HepG2 (cell line): ENCODE measurements at regions not wholly inside any gene's neighbourhood (a gene's known extent, or its start where the extent isn't known, plus 50 kb on each side); places are given as distances from the start of the nearest gene placed in this dataset.

Source experiments
- ATAC-seq: fragments of 200-7000 bp; cut with Tn5 transposase; 3 replicates; pipeline ENCODE4 v1.9.1; 2020; ENCODE audit warnings: mild to moderate bottlenecking, moderate library complexity
- BruUV-seq: library from RNA; stranded (reverse); fragments of 400-500 nt; replicated peaks from 2 replicates; lab custom pipeline; 2021; lab: Mats Ljungman, UMichigan
- CTCF ChIA-PET: fragments of 300-600 bp; formaldehyde crosslinking; extraction: SDS; loops from one replicate; lab custom pipeline; 2021; ENCODE audit warnings: low total read pairs, inconsistent platforms, low intra/inter-chr PET ratio; lab: Yijun Ruan, JAX
- POLR2A ChIA-PET: fragments of 350-600 bp; sonication (Branson Sonifier 250); formaldehyde crosslinking; loops from one replicate; lab custom pipeline; 2020; ENCODE audit warnings: antibody characterized with exemption, inconsistent platforms; lab: Yijun Ruan, JAX
- DNase-seq: peaks from one replicate; pipeline ENCODE4 v3.0.0-alpha.2; 2015; ENCODE audit warnings: low spot score
- FAIRE-seq: peaks from 3 replicates; lab custom pipeline; 2011; peaks lifted over from hg19 to GRCh38; lab: Jason Lieb, UNC
- H2AFZ ChIP-seq: one replicate; pipeline ENCODE4 v1.6.1; 2011; ENCODE audit warnings: low read length, inconsistent platforms
- H3K27ac ChIP-seq: fragments of 300-600 bp; 3 replicates; pipeline ENCODE4 v1.8.0; 2011; ENCODE audit warnings: mixed run types, mild to moderate bottlenecking, mixed read lengths, low read length, inconsistent platforms; ENCODE audit not compliant: insufficient read depth; ENCODE audit errors: extremely low read length
- H3K27me3 ChIP-seq, 2 experiments: fragments of 200-600 bp in 1 of 2; 2 replicates in 1 of 2; 3 replicates in 1 of 2; pipeline versions ENCODE4 v1.6.0 to v1.8.0; 2011; ENCODE audit warnings: low read length in 2 of 2, mild to moderate bottlenecking in 2 of 2, moderate library complexity in 2 of 2, inconsistent platforms in 1 of 2; ENCODE audit not compliant: insufficient read depth in 2 of 2, control insufficient read depth in 1 of 2
- H3K36me3 ChIP-seq, 2 experiments: fragments of 200-600 bp in 1 of 2; replicated peaks in 1 of 2; 2 replicates in 1 of 2; 3 replicates in 1 of 2; pipeline versions ENCODE4 v1.5.1 to v1.8.0; 2011; ENCODE audit warnings: low read length in 2 of 2, inconsistent platforms in 1 of 2; ENCODE audit not compliant: insufficient read depth in 2 of 2, control insufficient read depth in 1 of 2
- H3K4me1 ChIP-seq: 2 replicates; pipeline ENCODE4 v1.5.1; 2012; ENCODE audit warnings: low read length, inconsistent platforms; ENCODE audit not compliant: insufficient read depth
- H3K4me2 ChIP-seq: 2 replicates; pipeline ENCODE4 v1.6.0; 2011; ENCODE audit warnings: low read depth, low read length, inconsistent platforms
- H3K4me3 ChIP-seq, 3 experiments: fragments of 200-600 bp in 1 of 3; sonication (generic), shearing (Covaris generic) in 1 of 3; replicated peaks in 1 of 3; 2 replicates each; pipeline ENCODE4 v1.5.1; 2011 to 2016; ENCODE audit warnings: low read length in 3 of 3, inconsistent platforms in 2 of 3, low read depth in 2 of 3, mild to moderate bottlenecking in 2 of 3, control low read depth in 1 of 3, mixed read lengths in 1 of 3; ENCODE audit not compliant: insufficient read depth in 1 of 3
- H3K79me2 ChIP-seq: one replicate; pipeline ENCODE4 v1.6.1; 2011; ENCODE audit warnings: low read length, inconsistent platforms; ENCODE audit not compliant: insufficient read depth
- H3K9ac ChIP-seq: 2 replicates; pipeline ENCODE4 v1.6.0; 2011; ENCODE audit warnings: mild to moderate bottlenecking, low read depth, low read length, inconsistent platforms; ENCODE audit not compliant: insufficient read depth
- H3K9me3 ChIP-seq: 2 replicates; pipeline ENCODE4 v1.5.1; 2012; ENCODE audit warnings: mild to moderate bottlenecking, low read length
- H4K20me1 ChIP-seq: 2 replicates; pipeline ENCODE4 v1.6.0; 2011; ENCODE audit warnings: inconsistent platforms, mild to moderate bottlenecking, low read length, moderate library complexity; ENCODE audit not compliant: insufficient read depth
- GTF3A ChIP-seq: sonication (generic); formaldehyde crosslinking; conservative IDR thresholded peaks from 2 replicates; pipeline ENCODE4 v1.4.0; 2020; ENCODE audit warnings: mild to moderate bottlenecking, missing genetic modification reagents
- HBP1 ChIP-seq: IDR thresholded peaks from 2 replicates; pipeline ENCODE4 v1.6.1; 2016; ENCODE audit warnings: low read depth, control low read depth
- HMGXB3 ChIP-seq: sonication (generic); formaldehyde crosslinking; IDR thresholded peaks from 2 replicates; pipeline ENCODE4 v1.4.0; 2020; ENCODE audit warnings: missing genetic modification reagents, borderline replicate concordance
- JDP2 ChIP-seq: sonication (generic); formaldehyde crosslinking; IDR thresholded peaks from 2 replicates; pipeline ENCODE4 v1.8.1; 2022; ENCODE audit warnings: missing genetic modification reagents, borderline replicate concordance
- NFE2L1 ChIP-seq: sonication (generic); formaldehyde crosslinking; IDR thresholded peaks from 2 replicates; pipeline ENCODE4 v1.4.0; 2020; ENCODE audit warnings: missing genetic modification reagents, mild to moderate bottlenecking, borderline replicate concordance
- RARA ChIP-seq: IDR thresholded peaks from 2 replicates; pipeline ENCODE4 v1.6.1; 2016; ENCODE audit warnings: missing genetic modification reagents, missing compliant biosample characterization
- SMAD9 ChIP-seq: sonication (generic); formaldehyde crosslinking; IDR thresholded peaks from 2 replicates; pipeline ENCODE4 v1.5.1; 2020; ENCODE audit warnings: mild to moderate bottlenecking, missing genetic modification reagents
- SP140L ChIP-seq: sonication (generic); formaldehyde crosslinking; IDR thresholded peaks from 2 replicates; pipeline ENCODE4 v1.4.0; 2020; ENCODE audit warnings: missing genetic modification reagents, borderline replicate concordance
- TP53 ChIP-seq: sonication (generic); formaldehyde crosslinking; conservative IDR thresholded peaks from 2 replicates; pipeline ENCODE4 v1.4.0; 2020; ENCODE audit warnings: missing genetic modification reagents
- ZMYM3 ChIP-seq: sonication (generic); formaldehyde crosslinking; IDR thresholded peaks from 2 replicates; pipeline ENCODE4 v1.5.1; 2020; ENCODE audit warnings: mild to moderate bottlenecking, missing genetic modification reagents
- ZMYM4 ChIP-seq: sonication (generic); formaldehyde crosslinking; IDR thresholded peaks from 2 replicates; pipeline ENCODE4 v1.8.1; 2023; ENCODE audit warnings: mild to moderate bottlenecking, missing genetic modification reagents
- ZNF7 ChIP-seq: IDR thresholded peaks from 2 replicates; pipeline ENCODE4 v1.6.1; 2016; ENCODE audit warnings: missing biosample characterization, missing genetic modification reagents
- WGBS: methylation state at CpG from one replicate; pipeline ENCODE4 v1.1.6; 2017; ENCODE audit warnings: low lambda C conversion rate; 5-methylcytosine and 5-hydroxymethylcytosine counted together
- in situ Hi-C: cut with HindIII; loops from 2 replicates; pipeline ENCODE4 v1.10.0; 2017; ENCODE audit warnings: low pct_unique_long_range_greater_than_20kb; ENCODE audit not compliant: extremely low pct_ligation_motif_present
- intact Hi-C: fragments of 100-400 bp; cut with micrococcal nuclease; formaldehyde crosslinking; loops from one replicate; pipeline ENCODE4 v1.10.0; 2022; ENCODE audit not compliant: unreplicated experiment

- Histone ChIP-seq H3K4me3 (no peak overlapping the region), H3K36me3 (no peaks in the 10 kb centered on the region), H3K4me1 (no peaks in the 10 kb centered on the region), H3K27me3 (no peaks in the 10 kb centered on the region), H3K9me3 (no peaks in the 10 kb centered on the region), H3K79me2 (no peaks in the 10 kb centered on the region), H3K9ac (no peak overlapping the region), H2AFZ (no peak overlapping the region)
- POLR2A ChIA-PET, result no interaction called here
- FAIRE-seq, result no peak
- in situ Hi-C loops, result no loop called here
- CTCF ChIA-PET, result no interaction called here
- 0% methylated on average over 1 of the region's 1 CpG for WGBS
- no TSS peak for BruUV-seq
- no peak for TF ChIP-seq SP140L (CRISPR knock-in tag)
- TF ChIP-seq JDP2 (CRISPR knock-in tag), result no peak
- no peak for TF ChIP-seq GTF3A
- no peak for TF ChIP-seq NFE2L1 (CRISPR knock-in tag)
- TF ChIP-seq HBP1 (CRISPR knock-in tag), result no peak
- no peak for TF ChIP-seq ZMYM4 (CRISPR knock-in tag)
- no peak for TF ChIP-seq SMAD9 (CRISPR knock-in tag)
- no peak for TF ChIP-seq HMGXB3
- TF ChIP-seq ZMYM3 (CRISPR knock-in tag), result no peak
- no peak for TF ChIP-seq ZNF7
- no peak for TF ChIP-seq RARA (CRISPR knock-in tag)
- no peak for TF ChIP-seq TP53 (CRISPR knock-in tag)
- TF ChIP-seq, all 625 proteins: peak for 0
- intact Hi-C loops, result no loop called here
- ATAC-seq (no peak), DNase-seq (no peak)
- no peak overlapping the region for H3K27ac ChIP-seq
- H3K4me2 ChIP-seq, result no peak overlapping the region
- H4K20me1 ChIP-seq, result no peaks in the 10 kb centered on the region
Observed at GRCh38 chr7:118777308-118777707, 552.8 kb downstream of the ANKRD7 start.
